GM18907 (cell line): ENCODE measurements at regions not wholly inside any gene's neighbourhood (a gene's known extent, or its start where the extent isn't known, plus 50 kb on each side); places are given as distances from the start of the nearest gene placed in this dataset.

Experiments
- ATAC-seq: cut with Tn5 transposase; IDR thresholded peaks from one replicate; pipeline ENCODE4 v1.9.1; 2021; ENCODE audit warnings: mild to moderate bottlenecking, moderate library complexity; ENCODE audit not compliant: unreplicated experiment

GRCh38 chr11:97973352-97973857 is 1047.3 kb upstream of the CNTN5 start:
- ATAC-seq = no peak

DNA sequence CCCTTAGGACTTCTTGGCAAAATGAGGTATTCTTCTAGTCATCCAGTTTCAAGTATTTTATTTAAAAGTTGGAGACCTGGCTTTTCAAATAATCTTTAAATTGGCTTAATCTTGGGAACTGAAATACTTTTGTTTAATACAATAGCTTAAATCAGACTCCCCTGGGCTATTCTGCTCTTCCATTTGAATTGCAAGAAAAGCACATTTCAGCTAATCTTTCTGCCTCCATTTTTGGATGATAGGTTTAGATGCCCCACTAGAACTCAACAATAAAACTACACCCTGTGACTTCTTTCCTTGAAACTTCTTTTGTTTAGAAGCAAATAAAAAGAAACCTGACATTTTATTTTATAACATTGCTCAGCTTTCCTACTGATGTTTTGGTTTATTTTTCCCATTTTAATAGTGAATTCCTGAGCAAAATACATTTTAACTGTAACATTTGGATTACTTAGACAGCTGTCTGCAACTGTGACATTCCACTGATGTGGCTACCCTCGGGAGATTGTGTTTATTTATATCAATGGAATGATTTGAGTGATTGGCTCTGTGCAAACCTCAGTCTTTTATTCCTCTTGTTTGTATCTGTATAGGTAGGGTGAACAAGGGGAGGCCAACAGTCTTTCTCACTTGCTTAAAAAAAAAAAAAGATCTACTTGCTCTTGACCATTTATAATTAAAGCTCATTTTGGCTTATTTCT is 1045.8 kb upstream of the CNTN5 start:
- no peak for ATAC-seq

GRCh38 chr11:97977726-97978125 is 1043.0 kb upstream of the CNTN5 start:
- no peak for ATAC-seq

- ATAC-seq = no peak
Observed at GRCh38 chr11:97979741-97980140, 1041.0 kb upstream of the CNTN5 start.

DNA sequence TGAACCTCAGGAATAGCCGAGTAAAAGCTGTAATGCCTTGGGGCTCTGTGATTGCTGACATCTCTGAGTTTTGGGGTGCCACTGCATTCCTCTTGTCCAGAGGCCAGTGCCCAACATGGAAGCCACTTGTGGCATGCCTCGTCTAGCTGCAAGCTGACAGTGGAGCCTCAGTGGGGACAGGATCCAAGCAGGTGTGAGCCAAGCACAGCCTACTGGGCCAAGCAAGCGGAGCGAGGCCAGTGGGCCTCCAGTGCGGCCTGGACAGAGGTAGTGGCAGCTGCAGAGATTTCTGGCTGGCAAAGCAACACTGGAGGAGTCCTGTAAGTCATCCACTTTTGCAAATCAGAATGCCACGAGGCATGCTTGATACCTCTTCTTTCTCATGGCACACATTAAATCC is 1038.2 kb upstream of the CNTN5 start:
- ATAC-seq = no peak

- no peak for ATAC-seq
Observed at GRCh38 chr11:97989121-97989520, 1031.6 kb upstream of the CNTN5 start.

GRCh38 chr11:97990162-97990920 is 1030.4 kb upstream of the CNTN5 start:
- ATAC-seq = no peak

GRCh38 chr11:97993562-97993961 is 1027.2 kb upstream of the CNTN5 start:
- ATAC-seq = no peak

DNA sequence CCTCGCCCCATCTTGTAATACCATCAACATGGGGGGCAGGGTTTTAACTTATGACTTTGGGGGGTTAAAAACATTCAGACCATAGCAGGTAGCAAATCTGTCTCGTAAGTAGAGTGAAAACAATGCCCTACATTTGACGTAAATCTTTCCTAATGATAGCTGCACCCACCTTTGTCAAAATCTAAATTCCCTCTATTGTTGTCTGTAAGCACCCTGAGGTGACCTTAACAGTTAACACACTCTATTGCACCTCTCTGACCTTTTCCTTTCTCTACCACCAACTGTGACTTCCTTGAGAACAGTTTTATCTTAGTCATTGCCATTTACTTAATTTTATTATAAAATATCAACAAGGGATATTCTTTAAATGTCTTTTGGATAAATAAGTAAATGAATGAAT is 1024.9 kb upstream of the CNTN5 start:
- ATAC-seq = no peak

DNA sequence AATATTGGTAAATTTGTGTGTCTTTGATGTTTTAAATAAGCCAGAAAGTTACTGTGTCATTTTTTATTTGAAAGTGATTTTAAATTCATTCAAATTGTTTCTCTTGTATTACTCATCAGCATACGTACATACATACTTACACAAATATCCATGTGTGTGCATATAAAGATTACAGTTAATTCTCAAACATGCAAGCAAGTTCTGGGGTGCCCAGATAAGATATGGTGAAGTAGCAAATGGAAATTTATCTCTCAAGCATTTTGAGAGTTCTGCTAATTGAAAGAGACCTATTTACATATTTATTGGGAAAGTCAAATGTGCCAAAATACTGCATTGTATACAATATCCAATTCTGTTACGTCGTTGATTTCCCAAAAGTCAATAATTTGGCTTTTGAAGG is 1024.0 kb upstream of the CNTN5 start:
- no peak for ATAC-seq

DNA sequence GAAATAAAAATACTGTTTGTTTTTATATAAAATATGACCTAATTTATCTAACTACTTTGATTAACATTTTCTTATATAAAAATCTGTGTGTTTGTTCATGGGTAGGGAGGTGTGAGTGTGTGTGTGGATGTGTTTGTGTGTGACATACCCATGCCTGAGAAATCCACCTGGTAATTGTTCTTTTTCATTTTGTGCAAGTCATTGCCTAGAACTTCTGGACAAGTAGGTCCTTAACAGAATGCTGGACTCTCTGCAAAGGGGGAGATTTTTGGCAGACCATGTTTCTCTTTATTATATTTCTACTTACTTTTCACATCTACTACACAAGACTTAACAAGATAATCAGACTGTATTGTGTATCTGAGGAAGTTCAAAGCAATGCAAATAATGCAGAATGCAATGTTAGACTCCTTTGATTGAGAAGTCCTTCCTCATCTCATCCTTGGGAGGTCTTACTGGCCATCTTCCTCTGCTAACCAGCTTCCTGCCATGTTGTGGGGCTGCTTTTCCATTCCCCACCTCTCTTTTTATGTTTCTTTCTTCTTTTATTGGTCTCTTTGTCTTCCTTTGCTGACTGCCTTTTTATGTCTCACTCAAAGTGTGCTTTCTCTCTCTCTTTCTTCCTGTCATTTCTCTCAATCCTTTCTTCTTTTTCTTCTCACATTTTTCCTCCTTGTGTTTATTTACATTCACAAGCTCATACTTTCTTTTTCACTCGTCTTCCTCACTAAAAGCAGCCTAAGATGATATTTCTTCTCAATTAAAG is 1017.0 kb upstream of the CNTN5 start:
- ATAC-seq = no peak

DNA sequence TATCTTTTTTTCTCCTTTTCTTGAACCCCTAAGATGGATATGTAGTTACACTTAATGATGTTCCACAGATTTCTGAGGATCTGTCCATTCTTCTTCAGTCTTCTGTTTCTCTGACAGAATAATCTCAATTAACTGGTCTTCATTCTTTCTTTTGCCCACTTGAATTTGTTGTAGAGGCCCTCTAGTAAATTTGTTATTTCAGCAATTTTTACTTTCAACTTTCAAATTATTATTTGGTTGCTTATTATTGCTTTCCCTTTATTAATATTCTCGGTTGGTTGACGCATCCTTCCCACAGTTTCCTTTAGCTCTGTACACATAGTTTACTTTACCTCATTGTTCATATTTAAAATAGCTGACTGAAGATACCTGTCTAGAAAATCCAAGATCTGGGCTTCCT is 1013.7 kb upstream of the CNTN5 start:
- no peak for ATAC-seq

DNA sequence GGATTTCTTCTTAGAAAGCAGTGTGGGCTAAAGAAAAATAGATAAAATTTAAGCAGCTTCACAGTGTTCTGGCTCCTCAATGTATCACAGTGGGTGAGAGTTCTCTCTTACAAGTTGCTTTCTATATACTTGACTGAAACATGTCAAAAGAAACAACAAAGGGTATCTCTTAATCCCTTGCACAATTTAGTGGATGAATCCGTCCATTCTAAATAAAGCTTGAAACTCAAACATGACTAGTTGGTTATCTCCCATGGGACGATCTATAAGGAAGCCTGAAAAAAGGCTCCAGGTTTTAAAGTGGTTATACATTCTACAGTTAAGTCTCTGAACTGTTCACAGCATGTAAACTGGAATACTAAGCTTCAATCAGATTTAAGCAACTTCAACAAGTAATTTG is 993.1 kb upstream of the CNTN5 start:
- no peak for ATAC-seq

- ATAC-seq = no peak
Observed at GRCh38 chr11:98029832-98030231, 990.9 kb upstream of the CNTN5 start.

DNA sequence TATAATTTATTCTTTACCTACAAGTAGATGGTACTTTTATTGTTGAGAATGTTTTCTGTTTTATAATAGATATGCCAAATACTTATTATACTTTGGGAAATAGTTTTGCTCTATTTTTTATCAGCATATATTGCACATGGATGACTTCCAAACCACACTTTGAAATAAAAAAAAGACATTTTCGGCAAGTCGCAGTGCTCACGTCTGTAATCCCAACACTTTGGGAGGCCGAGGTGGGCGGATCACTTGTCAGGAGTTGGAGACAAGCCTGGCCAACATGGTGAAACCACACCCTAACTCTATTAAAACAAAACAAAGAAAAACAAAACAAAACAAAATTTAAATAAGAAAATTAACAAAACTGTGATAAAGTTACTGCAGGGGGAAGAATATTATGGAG is 983.9 kb upstream of the CNTN5 start:
- ATAC-seq = no peak

- ATAC-seq = no peak
Observed at GRCh38 chr11:98040061-98040808, 980.5 kb upstream of the CNTN5 start.

- ATAC-seq = no peak
Observed at GRCh38 chr11:98047647-98048046, 973.1 kb upstream of the CNTN5 start.

GRCh38 chr11:98053851-98054250 is 966.9 kb upstream of the CNTN5 start:
- no peak for ATAC-seq

GRCh38 chr11:98056945-98057344 is 963.8 kb upstream of the CNTN5 start:
- ATAC-seq = no peak

GRCh38 chr11:98059488-98059887 is 961.3 kb upstream of the CNTN5 start:
- ATAC-seq = no peak

DNA sequence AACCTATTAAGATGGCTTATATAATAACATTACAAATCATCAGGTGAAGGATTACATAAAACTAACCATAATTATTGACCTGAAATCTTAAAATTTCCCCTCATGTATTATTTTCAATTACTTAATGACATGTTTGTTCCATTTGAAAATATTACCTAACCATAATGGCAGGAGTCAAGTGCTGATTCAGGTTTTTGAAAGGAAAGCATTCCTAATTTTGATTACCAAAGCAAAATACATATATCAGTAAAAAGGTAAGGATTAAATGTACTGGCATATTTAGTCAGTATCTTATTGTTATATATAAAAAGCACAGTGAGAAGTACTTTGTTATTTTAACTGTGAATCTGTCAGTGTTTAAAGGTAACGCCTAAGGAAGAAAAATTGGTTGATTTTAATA is 960.0 kb upstream of the CNTN5 start:
- no peak for ATAC-seq
